Keratinocyte (primary cell): ENCODE measurements at regions not wholly inside any gene's neighbourhood (a gene's known extent, or its start where the extent isn't known, plus 50 kb on each side); places are given as distances from the start of the nearest gene placed in this dataset.

Experiments
- DNase-seq: peaks from one replicate; pipeline ENCODE4 v3.0.0-alpha.2; 2011; ENCODE audit warnings: low read depth, missing footprints, low spot score
- FAIRE-seq: peaks from 2 replicates; lab custom pipeline; 2011; peaks lifted over from hg19 to GRCh38; lab: Jason Lieb, UNC
- H2AFZ ChIP-seq: 2 replicates; pipeline ENCODE4 v1.6.0; 2012; ENCODE audit warnings: low read length, control low read depth, inconsistent platforms; ENCODE audit not compliant: control insufficient read depth
- H3K27ac ChIP-seq: 2 replicates; pipeline ENCODE4 v1.5.1; 2011; ENCODE audit warnings: low read length; ENCODE audit not compliant: control insufficient read depth, insufficient read depth
- H3K27me3 ChIP-seq: 3 replicates; pipeline ENCODE4 v1.6.0; 2011; ENCODE audit warnings: low read length; ENCODE audit not compliant: control insufficient read depth, insufficient read depth; ENCODE audit errors: extremely low read depth
- H3K36me3 ChIP-seq, 2 experiments: 2 replicates in 1 of 2; 3 replicates in 1 of 2; pipeline ENCODE4 v1.5.1; 2011; ENCODE audit warnings: low read length in 2 of 2, mild to moderate bottlenecking in 1 of 2; ENCODE audit not compliant: control insufficient read depth in 2 of 2, insufficient read depth in 2 of 2; ENCODE audit errors: extremely low read depth in 1 of 2
- H3K4me1 ChIP-seq: 3 replicates; pipeline ENCODE4 v1.5.1; 2011; ENCODE audit warnings: low read length; ENCODE audit not compliant: control insufficient read depth, insufficient read depth; ENCODE audit errors: extremely low read depth
- H3K4me2 ChIP-seq: 3 replicates; pipeline ENCODE4 v1.6.0; 2011; ENCODE audit warnings: low read depth, low read length; ENCODE audit not compliant: control insufficient read depth, insufficient read depth; ENCODE audit errors: extremely low read depth
- H3K4me3 ChIP-seq, 3 experiments: fragments of 200-600 bp in 1 of 3; sonication (generic) in 1 of 3; 2 replicates in 2 of 3; 3 replicates in 1 of 3; pipeline ENCODE4 v1.5.1; 2011 to 2016; ENCODE audit warnings: low read length in 3 of 3, mild to moderate bottlenecking in 3 of 3, control low read depth in 2 of 3, inconsistent platforms in 1 of 3, low read depth in 1 of 3, mixed read lengths in 1 of 3, mixed run types in 1 of 3, moderate library complexity in 1 of 3; ENCODE audit not compliant: control insufficient read depth in 2 of 3, insufficient read depth in 2 of 3; ENCODE audit errors: extremely low read depth in 1 of 3
- H3K79me2 ChIP-seq: 2 replicates; pipeline ENCODE4 v1.6.0; 2012; ENCODE audit warnings: low read length; ENCODE audit not compliant: control insufficient read depth, insufficient read depth
- H3K9ac ChIP-seq: 3 replicates; pipeline ENCODE4 v1.6.0; 2011; ENCODE audit warnings: low read length; ENCODE audit not compliant: control insufficient read depth, insufficient read depth; ENCODE audit errors: extremely low read depth
- H3K9me1 ChIP-seq: 3 replicates; pipeline ENCODE4 v1.6.0; 2011; ENCODE audit warnings: low read length; ENCODE audit not compliant: control insufficient read depth, insufficient read depth; ENCODE audit errors: extremely low read depth
- H3K9me3 ChIP-seq: 2 replicates; pipeline ENCODE4 v1.5.1; 2012; ENCODE audit warnings: low read depth, low read length; ENCODE audit not compliant: control insufficient read depth
- H4K20me1 ChIP-seq: 3 replicates; pipeline ENCODE4 v1.6.0; 2011; ENCODE audit warnings: low read length; ENCODE audit not compliant: control insufficient read depth, insufficient read depth; ENCODE audit errors: extremely low read depth
- EZH2 ChIP-seq: IDR thresholded peaks from one replicate; pipeline ENCODE4 v1.6.1; 2012; ENCODE audit warnings: inconsistent platforms, mild to moderate bottlenecking, low read length, moderate library complexity
- dilution Hi-C: fragments of 300-500 bp; cut with MboI; formaldehyde crosslinking; loops from one replicate; pipeline ENCODE4 v1.7.0; 2020; ENCODE audit warnings: low sequenced_read_pairs; ENCODE audit not compliant: extremely low pct_ligation_motif_present
- TF ChIP-seq, protein P1 (sequence below), 3 experiments: IDR thresholded peaks in 1 of 3; conservative IDR thresholded peaks in 1 of 3; optimal IDR thresholded peaks in 1 of 3; 2 replicates in 2 of 3; 3 replicates in 1 of 3; pipeline versions ENCODE3 to v1.5.1; 2011; ENCODE audit warnings: low read length in 3 of 3, mild to moderate bottlenecking in 3 of 3, moderate library complexity in 2 of 3, control low read depth in 1 of 3, inconsistent platforms in 1 of 3; ENCODE audit not compliant: insufficient read depth in 2 of 3; ENCODE audit errors: extremely low read depth in 1 of 3

DNA sequence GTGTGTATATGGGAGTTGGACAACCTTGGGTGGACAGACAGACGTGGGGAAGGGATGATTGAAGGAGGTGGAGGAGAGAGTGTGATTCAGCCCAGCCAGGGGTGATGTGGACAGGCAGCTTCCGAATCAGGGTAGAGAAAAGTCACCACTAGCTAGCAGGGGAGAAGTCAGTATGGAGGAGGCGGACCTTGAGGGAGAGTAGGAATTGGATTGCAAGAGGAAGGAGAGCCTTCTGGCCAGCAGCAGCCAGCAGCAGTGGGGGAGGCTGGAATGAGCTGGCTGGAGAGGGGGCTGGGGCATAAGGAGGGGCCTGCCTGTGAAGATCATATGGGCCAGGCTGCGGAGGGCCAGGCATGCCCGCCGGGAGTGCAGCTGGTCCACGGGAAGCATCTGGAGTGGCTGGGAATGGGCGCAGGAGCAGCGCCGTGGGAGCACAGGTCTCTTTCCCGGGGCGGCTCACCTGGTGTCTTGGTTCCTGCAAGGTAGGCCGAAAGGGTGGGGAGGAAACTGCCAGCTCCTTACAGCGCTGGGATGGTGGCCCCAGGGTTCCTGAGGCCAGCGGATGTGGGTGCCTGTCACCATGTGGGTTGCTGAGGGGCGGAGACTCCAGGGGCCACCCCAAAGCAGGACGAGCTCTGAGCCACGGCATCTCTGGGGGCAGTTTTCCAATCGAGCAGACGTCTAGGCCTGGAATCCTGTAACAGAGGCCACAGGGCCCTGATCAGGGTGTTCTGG is 235.3 kb downstream of the SEC14L1 start:
- peaks cover 97% of the 10 kb centered on the region for H3K79me2 ChIP-seq

DNA sequence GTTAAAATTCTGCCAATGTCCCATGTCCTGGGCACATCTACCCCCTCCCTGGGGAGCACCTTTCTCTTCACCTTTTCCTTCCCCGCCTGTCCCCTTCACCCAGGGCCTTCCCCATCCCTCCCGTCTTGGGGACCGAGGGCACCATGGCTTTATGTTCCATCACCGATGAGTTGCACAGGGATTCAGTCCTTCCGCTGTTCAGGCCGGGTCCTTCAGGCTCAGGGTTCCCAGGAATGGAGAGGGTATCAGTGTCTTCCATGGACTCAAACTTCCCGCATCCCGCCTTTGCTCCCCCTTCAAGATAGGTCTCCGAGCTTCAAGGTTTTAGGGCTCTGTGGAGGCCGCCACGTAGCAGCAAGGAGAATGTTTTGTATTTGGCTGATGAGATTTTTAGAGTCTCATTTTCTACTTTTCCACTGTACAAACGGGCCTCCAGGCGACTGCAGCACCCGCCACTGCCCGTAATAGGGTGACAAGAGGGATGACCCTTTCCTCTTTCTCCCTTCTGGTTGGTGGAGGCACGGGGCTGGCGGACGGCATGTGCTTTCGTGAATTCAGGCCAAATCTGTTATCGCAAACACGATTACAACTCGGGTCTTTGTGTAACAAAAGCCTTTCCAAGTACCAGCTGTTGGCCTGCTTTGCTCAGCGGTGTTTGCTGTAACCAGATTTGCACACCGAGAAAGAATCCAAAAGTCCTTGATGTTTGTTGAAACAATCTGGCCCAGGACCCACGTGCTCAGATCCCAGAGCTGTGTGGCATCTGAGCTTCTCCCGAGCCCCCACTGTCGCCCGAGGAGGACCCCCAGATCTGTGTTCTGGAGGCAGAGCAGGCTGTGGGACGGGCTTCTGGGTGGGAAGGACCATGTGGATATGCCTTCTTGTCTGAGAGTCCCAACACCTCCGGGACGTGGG is 236.3 kb downstream of the SEC14L1 start:
- Histone ChIP-seq H3K9me3 (no peaks in the 10 kb centered on the region), H3K9ac (no peak overlapping the region), H3K9me1 (peaks cover 13% of the 10 kb centered on the region), H2AFZ (no peak overlapping the region), H3K4me2 (no peak overlapping the region), H3K27me3 (no peaks in the 10 kb centered on the region), H3K4me3 (no peak overlapping the region), H3K4me1 (peaks cover 8% of the 10 kb centered on the region), H3K27ac (no peak overlapping the region), H3K36me3 (peaks cover 0 to 2% of the 10 kb centered on the region in 2 experiments), H3K79me2 (peaks cover 94% of the 10 kb centered on the region), H4K20me1 (peaks cover 85% of the 10 kb centered on the region)
- FAIRE-seq, result no peak
- no peak for TF ChIP-seq EZH2
- TF ChIP-seq, protein P1, sequence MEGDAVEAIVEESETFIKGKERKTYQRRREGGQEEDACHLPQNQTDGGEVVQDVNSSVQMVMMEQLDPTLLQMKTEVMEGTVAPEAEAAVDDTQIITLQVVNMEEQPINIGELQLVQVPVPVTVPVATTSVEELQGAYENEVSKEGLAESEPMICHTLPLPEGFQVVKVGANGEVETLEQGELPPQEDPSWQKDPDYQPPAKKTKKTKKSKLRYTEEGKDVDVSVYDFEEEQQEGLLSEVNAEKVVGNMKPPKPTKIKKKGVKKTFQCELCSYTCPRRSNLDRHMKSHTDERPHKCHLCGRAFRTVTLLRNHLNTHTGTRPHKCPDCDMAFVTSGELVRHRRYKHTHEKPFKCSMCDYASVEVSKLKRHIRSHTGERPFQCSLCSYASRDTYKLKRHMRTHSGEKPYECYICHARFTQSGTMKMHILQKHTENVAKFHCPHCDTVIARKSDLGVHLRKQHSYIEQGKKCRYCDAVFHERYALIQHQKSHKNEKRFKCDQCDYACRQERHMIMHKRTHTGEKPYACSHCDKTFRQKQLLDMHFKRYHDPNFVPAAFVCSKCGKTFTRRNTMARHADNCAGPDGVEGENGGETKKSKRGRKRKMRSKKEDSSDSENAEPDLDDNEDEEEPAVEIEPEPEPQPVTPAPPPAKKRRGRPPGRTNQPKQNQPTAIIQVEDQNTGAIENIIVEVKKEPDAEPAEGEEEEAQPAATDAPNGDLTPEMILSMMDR (optimal IDR thresholded peaks at IDR 0.05 in 1 of 3, IDR thresholded peaks at IDR 0.05 in 1 of 3, conservative IDR thresholded peaks at IDR 0.05 in 1 of 3; ENCODE audit: extremely low read depth in 1 of 3, insufficient read depth in 2 of 3, low read length in 3 of 3), result no peak
- dilution Hi-C loops, result no loop called here
- no peak for DNase-seq

More for the DNA sequence above, 235.3 kb downstream of the SEC14L1 start:
- Histone ChIP-seq H3K27ac (no peak overlapping the region), H3K4me1 (peaks cover 17% of the 10 kb centered on the region), H2AFZ (no peak overlapping the region), H3K9me3 (no peaks in the 10 kb centered on the region), H3K27me3 (no peaks in the 10 kb centered on the region), H3K36me3 (peaks cover 0 to 2% of the 10 kb centered on the region in 2 experiments), H3K4me2 (no peak overlapping the region), H3K9me1 (peaks cover 14% of the 10 kb centered on the region), H3K4me3 (no peak overlapping the region), H3K9ac (no peak overlapping the region), H4K20me1 (peaks cover 86% of the 10 kb centered on the region)
- TF ChIP-seq, protein P1 (optimal IDR thresholded peaks at IDR 0.05 in 1 of 3, IDR thresholded peaks at IDR 0.05 in 1 of 3, conservative IDR thresholded peaks at IDR 0.05 in 1 of 3; ENCODE audit: extremely low read depth in 1 of 3, insufficient read depth in 2 of 3, low read length in 3 of 3), result no peak
- TF ChIP-seq EZH2, result no peak
- DNase-seq (no peak), FAIRE-seq (no peak)
- dilution Hi-C loops, result no loop called here
